ENCODE measurements at regions not wholly inside any gene's neighbourhood (a gene's known extent, or its start where the extent isn't known, plus 50 kb on each side); places are given as distances from the start of the nearest gene placed in this dataset.

DNA sequence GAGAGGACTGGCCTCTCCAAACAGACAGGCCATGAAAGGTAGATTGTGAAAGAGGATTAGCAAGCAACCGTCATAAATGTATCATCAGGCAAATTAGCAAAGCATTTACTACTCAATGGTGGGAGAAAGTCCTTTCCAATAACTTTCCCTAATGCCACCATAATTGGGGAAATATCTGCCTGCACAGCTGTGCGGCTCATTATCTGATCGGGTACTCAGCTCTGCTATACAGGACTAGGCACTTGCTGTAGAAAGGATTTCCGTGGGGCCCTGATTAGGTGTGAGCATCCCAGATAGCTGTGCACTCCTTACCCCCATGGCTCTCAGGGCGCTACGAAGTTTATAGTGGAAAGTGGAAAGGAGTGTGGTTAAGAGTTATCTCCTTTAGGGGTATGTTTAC is 309.7 kb upstream of the PLET1 start:
- Histone ChIP-seq H3K4me1 (ENCODE audit: control insufficient read depth in 1 of 2, insufficient read depth in 2 of 2, low read length in 2 of 2) (no peaks in the 10 kb centered on the region), H3K79me2 (ENCODE audit: insufficient read depth, low read length) (no peaks in the 10 kb centered on the region), H2AFZ (ENCODE audit: low read depth, low read length, poor library complexity, severe bottlenecking) (no peak overlapping the region), H3K9me3 (ENCODE audit: control insufficient read depth in 1 of 2, insufficient read depth in 1 of 2, low read depth in 1 of 2, low read length in 2 of 2) (no peaks in the 10 kb centered on the region), H3K27me3 (ENCODE audit: insufficient read depth, low read length) (peaks cover 46% of the 10 kb centered on the region), H3K9me2 (ENCODE audit: insufficient read depth) (no peaks in the 10 kb centered on the region), H3K4me2 (ENCODE audit: low read length) (no peak overlapping the region), H3K36me3 (ENCODE audit: control insufficient read depth in 1 of 2, insufficient read depth in 2 of 2, low read length in 2 of 2) (no peaks in the 10 kb centered on the region), H4K20me1 (ENCODE audit: insufficient read depth) (no peaks in the 10 kb centered on the region), H3K4me3 (replicated peaks in 1 of 2; ENCODE audit: low read depth in 1 of 2, low read length in 2 of 2) (no peak overlapping the region), H3K9ac (ENCODE audit: low read length) (no peak overlapping the region), H3K27ac (ENCODE audit: low read depth, low read length) (no peak overlapping the region)
- intact Hi-C loops (cut with micrococcal nuclease), result no loop called here
- ATAC-seq, result no peak
- no peak for DNase-seq (ENCODE audit: low read depth, low spot score)
- RAD21 ChIA-PET (ENCODE audit: low non-redundant PET in 1 of 2, low total read pairs in 2 of 2, uncharacterized antibody in 2 of 2, unreplicated experiment in 2 of 2), result no interaction called here
- POLR2A ChIA-PET, result no interaction called here
- CTCF ChIA-PET, result no interaction called here
- TF ChIP-seq, protein P1, sequence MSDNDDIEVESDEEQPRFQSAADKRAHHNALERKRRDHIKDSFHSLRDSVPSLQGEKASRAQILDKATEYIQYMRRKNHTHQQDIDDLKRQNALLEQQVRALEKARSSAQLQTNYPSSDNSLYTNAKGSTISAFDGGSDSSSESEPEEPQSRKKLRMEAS (IDR thresholded peaks at IDR 0.05), result no peak
- TF ChIP-seq SIN3A (IDR thresholded peaks at IDR 0.05; ENCODE audit: low read depth) (no peak), CBX3 (IDR thresholded peaks at IDR 0.05; ENCODE audit: low read depth) (no peak), POLR2AphosphoS5 (IDR thresholded peaks at IDR 0.05; ENCODE audit: low read depth, low read length) (no peak), FOSL1 (IDR thresholded peaks at IDR 0.05; ENCODE audit: low read depth) (no peak), YY1 (IDR thresholded peaks at IDR 0.05; ENCODE audit: extremely low read depth, insufficient replicate concordance, low read depth, low read length) (no peak), ELF1 (IDR thresholded peaks at IDR 0.05; ENCODE audit: borderline replicate concordance, low read depth) (no peak), SRF (IDR thresholded peaks at IDR 0.05; ENCODE audit: low read depth) (no peak), POLR2A (IDR thresholded peaks at IDR 0.05; ENCODE audit: borderline replicate concordance, extremely low read depth, insufficient read depth, insufficient read length) (no peak), SP1 (IDR thresholded peaks at IDR 0.05; ENCODE audit: low read depth) (no peak), ZNF274 (IDR thresholded peaks at IDR 0.05; ENCODE audit: low read depth, low read length) (no peak), CEBPB (IDR thresholded peaks at IDR 0.05; ENCODE audit: low read depth) (no peak), JUND (IDR thresholded peaks at IDR 0.05) (no peak), TCF7L2 (IDR thresholded peaks at IDR 0.05; ENCODE audit: borderline replicate concordance, extremely low read depth, insufficient read depth, insufficient read length) (no peak), RAD21 (IDR thresholded peaks at IDR 0.05; ENCODE audit: low read depth) (no peak)
- TF ChIP-seq, protein P2, sequence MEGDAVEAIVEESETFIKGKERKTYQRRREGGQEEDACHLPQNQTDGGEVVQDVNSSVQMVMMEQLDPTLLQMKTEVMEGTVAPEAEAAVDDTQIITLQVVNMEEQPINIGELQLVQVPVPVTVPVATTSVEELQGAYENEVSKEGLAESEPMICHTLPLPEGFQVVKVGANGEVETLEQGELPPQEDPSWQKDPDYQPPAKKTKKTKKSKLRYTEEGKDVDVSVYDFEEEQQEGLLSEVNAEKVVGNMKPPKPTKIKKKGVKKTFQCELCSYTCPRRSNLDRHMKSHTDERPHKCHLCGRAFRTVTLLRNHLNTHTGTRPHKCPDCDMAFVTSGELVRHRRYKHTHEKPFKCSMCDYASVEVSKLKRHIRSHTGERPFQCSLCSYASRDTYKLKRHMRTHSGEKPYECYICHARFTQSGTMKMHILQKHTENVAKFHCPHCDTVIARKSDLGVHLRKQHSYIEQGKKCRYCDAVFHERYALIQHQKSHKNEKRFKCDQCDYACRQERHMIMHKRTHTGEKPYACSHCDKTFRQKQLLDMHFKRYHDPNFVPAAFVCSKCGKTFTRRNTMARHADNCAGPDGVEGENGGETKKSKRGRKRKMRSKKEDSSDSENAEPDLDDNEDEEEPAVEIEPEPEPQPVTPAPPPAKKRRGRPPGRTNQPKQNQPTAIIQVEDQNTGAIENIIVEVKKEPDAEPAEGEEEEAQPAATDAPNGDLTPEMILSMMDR (IDR thresholded peaks at IDR 0.05 in 2 of 3, conservative IDR thresholded peaks at IDR 0.05 in 1 of 3; ENCODE audit: borderline replicate concordance in 1 of 3, insufficient read depth in 1 of 3, low read depth in 2 of 3, low read length in 2 of 3), result no peak
- TF ChIP-seq, protein P3, sequence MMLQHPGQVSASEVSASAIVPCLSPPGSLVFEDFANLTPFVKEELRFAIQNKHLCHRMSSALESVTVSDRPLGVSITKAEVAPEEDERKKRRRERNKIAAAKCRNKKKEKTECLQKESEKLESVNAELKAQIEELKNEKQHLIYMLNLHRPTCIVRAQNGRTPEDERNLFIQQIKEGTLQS (IDR thresholded peaks at IDR 0.05), result no peak
- BruUV-seq (replicated peaks), result no TSS peak

All from HCT116 (cell line).